NCI-H2196 (cell line): ENCODE measurements at regions not wholly inside any gene's neighbourhood (a gene's known extent, or its start where the extent isn't known, plus 50 kb on each side); places are given as distances from the start of the nearest gene placed in this dataset.

ENCODE experiments used
- DNase-seq: peaks from one replicate; lab custom pipeline; 2025; ENCODE audit not compliant: unreplicated experiment; lab: John Stamatoyannopoulos, UW

- DNase-seq: no peak
Measured at GRCh38 chr7:115883629-115884028, 146.9 kb downstream of the TFEC start.

- DNase-seq: no peak
Measured at GRCh38 chr7:115881476-115881875, 149.1 kb downstream of the TFEC start.

GRCh38 chr7:115879171-115879570 is 151.4 kb downstream of the TFEC start:
- DNase-seq: no peak

- no peak for DNase-seq
Measured at GRCh38 chr7:115869801-115870200, 160.8 kb downstream of the TFEC start.

- DNase-seq: no peak
Measured at GRCh38 chr7:115869190-115869589, 161.4 kb downstream of the TFEC start.

GRCh38 chr7:115868369-115868768 is 162.2 kb downstream of the TFEC start:
- no peak for DNase-seq

GRCh38 chr7:115864082-115864481 is 166.5 kb downstream of the TFEC start:
- no peak for DNase-seq

- no peak for DNase-seq
Measured at GRCh38 chr7:115851291-115851690, 179.3 kb downstream of the TFEC start.

- no peak for DNase-seq
Measured at GRCh38 chr7:115850774-115851173, 179.8 kb downstream of the TFEC start.

GRCh38 chr7:115844857-115845256 is 185.7 kb downstream of the TFEC start:
- DNase-seq: no peak

- DNase-seq: no peak
Measured at GRCh38 chr7:115840702-115841101, 189.9 kb downstream of the TFEC start.

- DNase-seq: no peak
Measured at GRCh38 chr7:115838829-115839228, 191.7 kb downstream of the TFEC start.

GRCh38 chr7:115831371-115831770 is 199.2 kb downstream of the TFEC start:
- no peak for DNase-seq

GRCh38 chr7:115827305-115828045 is 203.1 kb downstream of the TFEC start:
- DNase-seq: no peak

GRCh38 chr7:115825456-115826115 is 205.0 kb downstream of the TFEC start:
- DNase-seq: no peak

- DNase-seq: no peak
Measured at GRCh38 chr7:115822801-115823200, 207.8 kb downstream of the TFEC start.

- no peak for DNase-seq
Measured at GRCh38 chr7:115822380-115822779, 208.2 kb downstream of the TFEC start.

- DNase-seq: no peak
Measured at GRCh38 chr7:115816318-115816974, 214.1 kb downstream of the TFEC start.

GRCh38 chr7:115812794-115813193 is 217.8 kb downstream of the TFEC start:
- no peak for DNase-seq

GRCh38 chr7:115805458-115805857 is 225.1 kb downstream of the TFEC start:
- DNase-seq: no peak

GRCh38 chr7:115802415-115802814 is 228.1 kb downstream of the TFEC start:
- DNase-seq: no peak

- no peak for DNase-seq
Measured at GRCh38 chr7:115799430-115799829, 231.1 kb downstream of the TFEC start.
